PC-3 (cell line): ENCODE measurements at regions not wholly inside any gene's neighbourhood (a gene's known extent, or its start where the extent isn't known, plus 50 kb on each side); places are given as distances from the start of the nearest gene placed in this dataset.

Experiments
- ATAC-seq: fragments of 200-7000 bp; cut with Tn5 transposase; 2 replicates; pipeline ENCODE4 v1.9.1; 2020; ENCODE audit warnings: mild to moderate bottlenecking, moderate library complexity
- BruUV-seq: library from RNA; stranded (reverse); fragments of 400-500 nt; replicated peaks from 2 replicates; lab custom pipeline; 2021; lab: Mats Ljungman, UMichigan
- CTCF ChIA-PET: fragments of 300-600 bp; sonication (Branson Sonifier 250); formaldehyde crosslinking; loops from one replicate; lab custom pipeline; 2022; ENCODE audit warnings: antibody characterized with exemption; lab: Charles Lee
- POLR2A ChIA-PET: fragments of 300-600 bp; sonication (Branson Sonifier 250); formaldehyde crosslinking; loops from one replicate; lab custom pipeline; 2022; ENCODE audit warnings: antibody characterized with exemption; ENCODE audit not compliant: unreplicated experiment; lab: Charles Lee
- DNase-seq: peaks from one replicate; pipeline ENCODE4 v3.0.0-alpha.2; 2015
- H2AFZ ChIP-seq: fragments of 300-600 bp; sonication (generic); 2 replicates; pipeline ENCODE4 v1.6.0; 2016; ENCODE audit warnings: antibody characterized with exemption, low read length
- H3F3A ChIP-seq: fragments of 300-600 bp; sonication (generic); one replicate; pipeline ENCODE4 v1.6.0; 2017; ENCODE audit warnings: antibody characterized with exemption, low read length, control low read depth, mild to moderate bottlenecking; ENCODE audit not compliant: unreplicated experiment
- H3K27ac ChIP-seq: fragments of 300-600 bp; sonication (generic); 2 replicates; pipeline ENCODE4 v1.5.1; 2016; ENCODE audit warnings: mild to moderate bottlenecking, low read length
- H3K27me3 ChIP-seq: fragments of 300-600 bp; sonication (generic); 2 replicates; pipeline ENCODE4 v1.6.1; 2016; ENCODE audit warnings: low read length, mixed read lengths
- H3K36me3 ChIP-seq: fragments of 300-600 bp; sonication (generic); 2 replicates; pipeline ENCODE4 v1.6.1; 2016; ENCODE audit warnings: low read depth, mixed run types, low read length, mixed read lengths
- H3K4me1 ChIP-seq: fragments of 300-600 bp; sonication (generic); 2 replicates; pipeline ENCODE4 v1.5.1; 2016; ENCODE audit warnings: low read length; ENCODE audit not compliant: insufficient read depth
- H3K4me2 ChIP-seq: fragments of 300-600 bp; sonication (generic); 2 replicates; pipeline ENCODE4 v1.6.0; 2016; ENCODE audit warnings: low read length
- H3K4me3 ChIP-seq: fragments of 300-600 bp; sonication (generic); 2 replicates; pipeline ENCODE4 v1.5.1; 2016; ENCODE audit warnings: mild to moderate bottlenecking, low read length, mixed read lengths
- H3K79me2 ChIP-seq: fragments of 300-600 bp; sonication (generic); 2 replicates; pipeline ENCODE4 v1.6.1; 2017; ENCODE audit warnings: low read length, mixed read lengths
- H3K9ac ChIP-seq: fragments of 300-600 bp; sonication (generic); 2 replicates; pipeline ENCODE4 v1.6.0; 2016; ENCODE audit warnings: mild to moderate bottlenecking, low read length
- H3K9me2 ChIP-seq: fragments of 300-600 bp; sonication (generic); replicated peaks from 2 replicates; pipeline ENCODE4 v1.6.1; 2016; ENCODE audit warnings: mixed run types, low read length, mixed read lengths
- H3K9me3 ChIP-seq: fragments of 300-600 bp; sonication (generic); 2 replicates; pipeline ENCODE4 v1.6.1; 2016; ENCODE audit warnings: low read length, mixed read lengths
- H4K20me1 ChIP-seq: fragments of 300-600 bp; sonication (generic); 2 replicates; pipeline ENCODE4 v1.6.1; 2016; ENCODE audit warnings: low read length, mixed read lengths
- EZH2 ChIP-seq: fragments of 300-600 bp; sonication (generic); IDR thresholded peaks from one replicate; pipeline ENCODE4 v1.6.1; 2017; ENCODE audit warnings: antibody characterized with exemption, mild to moderate bottlenecking, low read length; ENCODE audit not compliant: unreplicated experiment
- EZH2phosphoT487 ChIP-seq: fragments of 300-600 bp; sonication (generic); IDR thresholded peaks from 2 replicates; pipeline ENCODE4 v1.6.1; 2018; ENCODE audit warnings: mild to moderate bottlenecking, antibody characterized with exemption, low read length, borderline replicate concordance
- intact Hi-C: fragments of 100-400 bp; cut with micrococcal nuclease; formaldehyde crosslinking; loops from 2 replicates; pipeline ENCODE4 v1.9.0; 2023
- TF ChIP-seq, protein P1 (sequence below): fragments of 300-600 bp; sonication (generic); conservative IDR thresholded peaks from 2 replicates; pipeline ENCODE4 v1.5.1; 2017; ENCODE audit warnings: antibody characterized with exemption, low read depth, mild to moderate bottlenecking, low read length

GRCh38 chr13:97582170-97582569 is 148.2 kb downstream of the RAP2A start:
- POLR2A ChIA-PET, result no interaction called here
- no peak overlapping the region for H3K27ac ChIP-seq
- BruUV-seq, result no TSS peak
- H3K9me3 ChIP-seq, result no peaks in the 10 kb centered on the region
- intact Hi-C loops, result no loop called here
- ATAC-seq (no peak), DNase-seq (no peak)
- no peaks in the 10 kb centered on the region for H3K36me3 ChIP-seq
- H3K4me2 ChIP-seq, result no peak overlapping the region
- no peaks in the 10 kb centered on the region for H3F3A ChIP-seq
- H3K9me2 ChIP-seq, result no peaks in the 10 kb centered on the region
- 0 out of 2 replicates have a peak, but pooled peaks cover 5% of the 10 kb centered on the region for H3K27me3 ChIP-seq
- no peak overlapping the region for H2AFZ ChIP-seq
- H3K79me2 ChIP-seq, result no peaks in the 10 kb centered on the region
- H4K20me1 ChIP-seq, result no peaks in the 10 kb centered on the region
- CTCF ChIA-PET, result no interaction called here
- TF ChIP-seq EZH2, result no peak
- TF ChIP-seq EZH2phosphoT487, result no peak
- no peaks in the 10 kb centered on the region for H3K4me1 ChIP-seq
- H3K4me3 ChIP-seq, result no peak overlapping the region
- no peak overlapping the region for H3K9ac ChIP-seq

- TF ChIP-seq EZH2phosphoT487 (no peak), EZH2 (no peak)
- TF ChIP-seq, protein P1, sequence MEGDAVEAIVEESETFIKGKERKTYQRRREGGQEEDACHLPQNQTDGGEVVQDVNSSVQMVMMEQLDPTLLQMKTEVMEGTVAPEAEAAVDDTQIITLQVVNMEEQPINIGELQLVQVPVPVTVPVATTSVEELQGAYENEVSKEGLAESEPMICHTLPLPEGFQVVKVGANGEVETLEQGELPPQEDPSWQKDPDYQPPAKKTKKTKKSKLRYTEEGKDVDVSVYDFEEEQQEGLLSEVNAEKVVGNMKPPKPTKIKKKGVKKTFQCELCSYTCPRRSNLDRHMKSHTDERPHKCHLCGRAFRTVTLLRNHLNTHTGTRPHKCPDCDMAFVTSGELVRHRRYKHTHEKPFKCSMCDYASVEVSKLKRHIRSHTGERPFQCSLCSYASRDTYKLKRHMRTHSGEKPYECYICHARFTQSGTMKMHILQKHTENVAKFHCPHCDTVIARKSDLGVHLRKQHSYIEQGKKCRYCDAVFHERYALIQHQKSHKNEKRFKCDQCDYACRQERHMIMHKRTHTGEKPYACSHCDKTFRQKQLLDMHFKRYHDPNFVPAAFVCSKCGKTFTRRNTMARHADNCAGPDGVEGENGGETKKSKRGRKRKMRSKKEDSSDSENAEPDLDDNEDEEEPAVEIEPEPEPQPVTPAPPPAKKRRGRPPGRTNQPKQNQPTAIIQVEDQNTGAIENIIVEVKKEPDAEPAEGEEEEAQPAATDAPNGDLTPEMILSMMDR, result no peak
- Histone ChIP-seq H3K27ac (no peak overlapping the region), H3K79me2 (no peaks in the 10 kb centered on the region), H3K9me3 (no peaks in the 10 kb centered on the region), H2AFZ (no peak overlapping the region), H3K27me3 (0 out of 2 replicates have a peak, but pooled peaks cover 5% of the 10 kb centered on the region), H3K4me2 (no peak overlapping the region), H3K9ac (no peak overlapping the region), H3F3A (no peaks in the 10 kb centered on the region), H3K9me2 (no peaks in the 10 kb centered on the region), H3K4me3 (no peak overlapping the region), H3K4me1 (no peaks in the 10 kb centered on the region), H3K36me3 (no peaks in the 10 kb centered on the region), H4K20me1 (no peaks in the 10 kb centered on the region)
- DNase-seq, result no peak
- POLR2A ChIA-PET, result no interaction called here
- no TSS peak for BruUV-seq
- CTCF ChIA-PET, result no interaction called here
- ATAC-seq, result no peak
- intact Hi-C loops, result no loop called here
Measured at GRCh38 chr13:97583907-97584497, 150.0 kb downstream of the RAP2A start.

DNA sequence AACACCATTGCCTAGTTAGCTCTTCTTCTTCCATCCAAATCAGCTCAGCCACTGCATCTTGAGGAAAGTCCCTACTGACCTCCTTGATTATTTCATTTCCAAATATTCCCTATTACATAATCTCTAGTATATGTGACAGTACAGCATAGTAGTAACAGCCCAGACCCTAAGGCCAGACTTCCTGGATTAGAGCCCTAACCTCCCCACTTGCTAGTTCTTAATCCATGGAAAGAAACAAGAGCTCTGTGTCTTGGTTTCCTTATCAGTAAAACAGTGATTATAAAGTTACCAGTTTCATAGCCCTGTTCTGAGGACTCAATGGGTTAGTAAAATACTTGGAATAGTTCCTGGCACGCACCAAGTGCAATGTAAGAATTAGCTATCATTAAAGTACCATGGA is 153.0 kb downstream of the RAP2A start:
- Histone ChIP-seq H4K20me1 (no peaks in the 10 kb centered on the region), H3K27ac (no peak overlapping the region), H3K9ac (no peak overlapping the region), H3K4me1 (no peaks in the 10 kb centered on the region), H3K27me3 (0 out of 2 replicates have a peak, but pooled peaks cover 5% of the 10 kb centered on the region), H2AFZ (no peak overlapping the region), H3K36me3 (no peaks in the 10 kb centered on the region), H3K4me3 (no peak overlapping the region), H3K9me3 (no peaks in the 10 kb centered on the region), H3K9me2 (no peaks in the 10 kb centered on the region), H3F3A (no peaks in the 10 kb centered on the region), H3K79me2 (no peaks in the 10 kb centered on the region), H3K4me2 (no peak overlapping the region)
- TF ChIP-seq, protein P1, result no peak
- TF ChIP-seq EZH2phosphoT487, result no peak
- no peak for TF ChIP-seq EZH2
- CTCF ChIA-PET, result no interaction called here
- ATAC-seq, result no peak
- BruUV-seq, result no TSS peak
- intact Hi-C loops, result no loop called here
- POLR2A ChIA-PET, result no interaction called here
- no peak for DNase-seq
